ENCODE measurements at regions not wholly inside any gene's neighbourhood (a gene's known extent, or its start where the extent isn't known, plus 50 kb on each side); places are given as distances from the start of the nearest gene placed in this dataset.

- DNase-seq = no peak
Measured at GRCh38 chr22:49600468-49600867, 227.2 kb downstream of the BRD1 start.

DNA sequence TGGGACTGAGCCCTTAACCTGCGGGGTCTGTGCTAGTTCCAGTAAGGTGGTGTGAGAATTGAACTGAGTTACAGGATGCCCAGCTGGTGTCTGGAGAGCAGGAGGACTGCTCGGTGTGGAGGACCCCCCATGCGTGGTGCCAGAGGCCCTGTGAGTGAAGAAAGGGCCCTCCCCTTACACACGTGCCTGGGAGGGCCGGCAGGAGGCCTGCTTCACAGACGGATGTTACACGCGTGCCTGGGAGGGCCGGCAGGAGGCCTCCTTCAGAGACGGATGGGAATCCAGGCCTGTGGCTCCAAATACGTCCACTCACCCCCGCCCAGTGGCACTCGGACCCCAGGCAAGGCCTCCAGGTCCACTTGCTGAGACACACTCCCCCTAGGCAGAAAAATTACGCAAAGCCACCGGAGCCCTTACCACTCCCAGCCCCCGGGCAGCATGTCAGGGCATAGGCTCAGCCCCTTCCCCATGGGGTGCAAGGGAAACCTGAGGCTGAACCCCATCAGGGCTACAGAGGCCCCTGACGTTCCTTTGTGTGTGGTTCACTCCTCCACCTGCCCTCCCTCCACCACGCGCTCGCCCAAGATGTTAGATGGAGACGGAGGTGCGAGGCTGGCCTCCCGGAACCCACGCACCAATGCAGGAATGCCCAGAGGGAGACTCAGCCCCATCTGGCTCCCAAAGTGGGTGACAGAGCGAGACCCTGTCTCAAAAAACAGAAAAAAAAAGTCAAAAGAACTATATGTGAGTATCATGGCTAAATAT is 227.8 kb downstream of the BRD1 start:
- no peak for DNase-seq

DNA sequence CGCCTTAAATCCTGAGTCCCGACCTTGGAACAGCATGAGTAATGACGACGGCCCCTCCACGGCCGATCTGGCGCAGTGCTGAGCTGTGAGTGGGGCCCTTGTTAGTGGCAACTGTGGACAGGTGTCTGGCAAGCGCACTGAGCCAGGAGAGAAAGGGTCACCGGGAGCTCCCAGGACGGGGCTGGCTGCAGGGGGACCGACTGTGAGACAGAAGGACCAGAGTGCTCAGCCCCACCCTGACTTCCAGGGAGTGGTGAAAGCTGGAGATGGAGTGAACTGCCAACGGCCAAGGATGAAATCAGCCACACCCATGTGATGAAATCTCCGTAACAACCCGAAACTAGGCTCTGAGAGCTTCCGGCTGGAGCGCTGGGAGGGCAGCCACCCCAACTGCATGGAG is 228.6 kb downstream of the BRD1 start:
- no peak for DNase-seq

DNA sequence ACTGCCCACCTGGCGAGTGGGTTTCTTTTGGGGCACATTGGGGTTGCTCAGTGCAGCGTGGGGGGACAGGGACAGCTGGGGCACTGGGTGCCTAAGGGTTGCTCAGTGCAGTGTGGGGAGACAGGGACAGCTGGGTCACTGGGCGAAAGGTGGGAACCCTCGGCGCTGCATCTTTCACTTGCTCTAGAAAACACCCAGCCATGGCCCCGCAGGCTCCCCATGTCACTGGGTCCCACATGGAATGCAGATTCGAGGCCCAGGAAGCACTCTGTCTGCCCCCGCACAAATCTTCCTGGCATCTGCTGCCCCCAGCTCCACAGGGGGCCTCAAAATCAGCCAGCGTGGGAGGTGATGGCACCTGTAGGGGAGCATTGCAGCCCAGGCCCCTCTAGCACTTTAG is 229.3 kb downstream of the BRD1 start:
- no peak for DNase-seq

DNA sequence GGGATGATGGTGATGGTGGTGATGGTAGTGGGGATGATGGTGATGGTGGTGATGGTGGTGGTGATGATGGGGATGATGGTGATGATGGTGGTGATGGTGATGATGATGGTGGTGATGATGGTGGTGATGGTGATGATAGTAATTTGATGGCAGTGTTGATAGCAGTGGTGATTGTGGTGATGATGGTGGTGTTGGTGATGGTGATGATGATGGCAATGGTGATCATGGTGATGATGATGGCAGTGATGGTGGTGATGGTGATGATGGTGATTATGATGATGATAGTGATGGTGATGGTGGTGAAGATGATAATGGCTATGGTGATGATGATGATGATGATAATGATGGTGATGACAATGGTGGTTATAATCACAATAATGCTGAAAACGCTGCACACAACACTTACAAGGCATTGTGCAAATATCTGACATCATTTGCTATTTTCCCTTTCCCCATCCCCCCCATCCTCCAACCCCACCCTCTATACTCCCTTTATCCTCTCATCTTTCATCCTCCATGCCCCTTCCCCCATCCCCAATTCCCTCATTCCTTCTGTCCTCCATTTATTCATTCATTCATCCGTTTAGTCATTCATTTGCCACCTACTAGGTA is 230.1 kb downstream of the BRD1 start:
- no peak for DNase-seq

- no peak for DNase-seq
Measured at GRCh38 chr22:49595465-49596078, 232.1 kb downstream of the BRD1 start.

GRCh38 chr22:49594078-49594477 is 233.6 kb downstream of the BRD1 start:
- DNase-seq = no peak

DNA sequence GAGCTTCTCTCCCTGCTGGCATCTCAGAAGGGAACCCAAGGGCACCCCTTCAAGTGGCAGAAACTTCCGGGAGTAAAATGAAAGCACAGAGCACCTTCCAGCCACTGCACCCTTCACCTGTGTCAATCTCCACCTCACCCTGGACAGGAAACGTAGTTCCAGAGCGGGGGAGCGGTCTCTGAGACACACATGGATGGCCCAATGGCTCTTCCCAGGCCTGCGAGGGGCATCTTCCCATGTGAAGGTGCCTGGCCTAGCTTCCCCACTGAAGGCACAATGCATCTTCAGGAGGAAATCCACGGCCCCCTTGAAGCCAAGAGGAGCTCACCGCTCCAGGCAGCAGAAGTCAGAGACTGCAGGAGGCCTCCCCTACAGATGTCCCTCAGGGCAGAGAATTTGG is 234.2 kb downstream of the BRD1 start:
- no peak for DNase-seq

DNA sequence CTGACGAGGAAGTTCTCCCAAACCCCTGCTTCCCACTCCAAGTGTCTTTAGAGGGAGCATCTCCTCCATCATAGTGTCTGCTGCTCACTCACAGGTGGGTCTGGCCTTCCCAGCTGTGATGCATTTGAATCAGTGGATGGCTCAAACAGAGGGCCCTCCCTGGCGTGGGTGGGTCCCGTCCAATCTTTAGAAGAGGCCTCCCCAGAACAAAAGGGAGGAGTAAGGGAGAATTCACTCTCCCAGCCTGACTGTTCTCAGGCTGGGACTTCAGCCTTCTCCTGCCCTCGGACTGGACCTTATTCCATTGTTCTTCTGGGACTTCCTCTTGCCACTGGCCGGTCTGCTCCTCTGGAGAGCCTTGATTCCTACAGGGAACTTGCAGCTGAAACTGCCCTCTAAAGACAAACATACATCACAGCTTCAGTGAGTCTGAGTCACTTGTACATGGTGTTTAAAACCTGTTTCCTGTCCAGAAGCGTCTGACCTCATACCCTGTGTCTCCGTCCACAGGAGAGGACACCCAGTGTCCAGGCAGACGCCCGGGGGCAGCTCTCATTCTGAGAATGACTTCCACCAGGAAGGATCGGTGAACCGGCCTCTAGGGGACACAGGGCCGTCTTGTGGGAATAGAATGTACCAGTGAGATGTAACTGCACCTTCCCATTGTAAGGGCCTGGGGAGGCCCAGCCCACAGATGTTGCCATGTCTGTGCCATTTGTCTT is 234.7 kb downstream of the BRD1 start:
- DNase-seq = no peak

DNA sequence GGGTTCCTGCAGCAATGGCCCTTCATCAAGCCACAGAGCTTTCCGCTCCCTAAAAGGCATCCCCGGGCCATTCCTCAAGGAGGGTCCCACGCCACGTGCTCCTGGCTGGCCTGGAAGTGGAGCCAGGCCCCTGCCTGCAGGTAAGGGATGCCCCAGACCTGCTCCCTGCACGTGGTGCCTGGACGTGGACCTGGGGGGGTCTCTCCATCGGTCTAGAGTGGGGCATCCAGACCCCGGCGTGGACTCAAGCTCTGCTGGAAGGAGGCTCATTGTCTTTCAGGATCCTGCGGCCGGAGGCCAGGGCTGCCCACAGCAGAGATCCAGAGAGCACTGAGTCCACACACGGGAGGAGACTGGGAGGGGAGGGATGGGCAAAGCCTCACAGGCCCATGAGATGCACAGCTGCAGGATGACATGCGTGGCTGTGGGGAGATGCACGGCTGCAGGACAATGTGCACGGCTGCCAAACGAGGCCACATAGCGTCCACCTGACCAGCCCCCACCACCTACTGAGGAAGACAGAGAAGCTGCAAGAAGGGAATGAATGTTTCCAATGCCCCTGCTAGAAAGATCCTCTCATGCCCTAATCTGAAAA is 236.7 kb downstream of the BRD1 start:
- DNase-seq = no peak

DNA sequence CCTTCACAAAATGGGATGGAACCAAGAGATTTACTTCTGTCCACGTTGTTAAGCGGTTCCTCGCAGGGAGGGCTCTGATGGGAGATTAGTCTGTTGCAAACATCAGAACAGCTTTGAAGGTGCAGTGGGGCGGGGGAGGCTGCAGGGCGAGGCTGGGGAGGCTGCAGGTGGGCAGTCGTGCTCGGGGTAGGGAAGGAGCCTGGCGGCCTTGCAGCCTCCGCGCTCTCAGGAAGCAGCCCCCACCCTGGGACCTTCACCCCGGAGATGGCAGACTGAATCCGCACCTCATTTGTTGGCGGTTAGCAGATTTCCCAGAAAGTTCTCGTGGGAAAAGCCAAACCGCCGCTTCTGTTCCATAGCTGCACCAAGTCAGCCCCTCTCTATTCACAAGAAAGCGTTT is 237.3 kb downstream of the BRD1 start:
- DNase-seq = no peak

DNA sequence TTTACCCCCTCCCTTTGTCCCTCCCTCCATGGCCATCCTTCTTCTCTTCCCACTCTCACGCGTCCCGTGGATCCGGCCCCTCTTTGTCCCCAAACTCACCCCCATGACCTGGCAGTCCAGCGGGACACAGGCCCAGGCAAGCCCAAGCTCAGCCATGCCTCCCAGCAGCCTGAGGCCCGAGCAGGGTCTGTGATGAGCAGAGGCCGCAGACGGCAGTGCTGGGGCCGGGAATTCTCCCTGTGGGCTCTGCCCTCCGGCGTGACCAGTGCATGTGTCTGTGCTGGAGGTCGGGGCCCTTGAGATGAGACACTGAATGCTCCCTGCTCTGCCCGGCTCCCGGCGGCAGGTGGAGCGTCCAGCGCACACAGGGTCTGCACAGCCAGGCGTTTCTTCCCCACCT is 237.9 kb downstream of the BRD1 start:
- no peak for DNase-seq

DNA sequence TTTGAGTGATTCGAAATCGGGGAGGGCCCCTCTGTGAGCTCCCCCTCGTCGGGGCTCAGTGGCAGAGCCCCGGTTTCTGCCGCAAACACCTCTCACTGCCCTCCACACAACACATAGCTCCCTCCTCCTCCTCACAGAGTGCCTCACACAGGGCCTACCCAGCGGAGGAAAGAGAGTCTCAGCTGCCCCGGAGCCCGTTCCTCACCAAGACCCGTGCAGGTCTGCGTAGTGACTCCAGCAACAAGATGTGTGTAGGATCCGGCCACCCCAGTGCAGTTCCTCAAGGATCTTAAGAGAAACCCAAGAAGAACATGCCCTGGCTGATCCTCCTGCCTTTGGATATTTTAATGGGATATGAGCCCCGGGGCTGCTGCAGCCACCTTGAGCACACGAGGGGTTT is 238.4 kb downstream of the BRD1 start:
- DNase-seq = no peak

- DNase-seq = no peak
Measured at GRCh38 chr22:49588739-49589138, 238.9 kb downstream of the BRD1 start.

DNA sequence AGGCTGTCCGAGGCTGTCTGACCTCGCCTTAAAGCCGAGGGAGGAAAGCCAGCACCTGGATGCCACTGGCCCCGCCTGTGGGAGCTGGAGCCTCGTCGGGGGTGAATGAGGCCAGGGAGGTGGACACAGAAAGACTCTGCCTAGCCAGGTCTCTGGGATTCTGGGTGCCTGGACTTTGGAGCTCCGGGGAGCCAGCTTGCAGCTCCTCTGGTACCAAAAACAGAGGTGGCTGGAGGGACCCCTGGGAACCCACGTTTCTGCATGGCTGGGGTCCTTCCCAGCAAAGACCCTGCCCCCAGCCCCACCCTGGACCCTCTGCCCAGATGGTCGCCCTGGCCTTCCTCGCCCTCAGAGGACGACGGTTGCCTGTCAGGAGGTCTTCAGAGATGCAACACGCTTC is 239.7 kb downstream of the BRD1 start:
- no peak for DNase-seq

GRCh38 chr22:49587421-49587820 is 240.3 kb downstream of the BRD1 start:
- DNase-seq = no peak

- no peak for DNase-seq
Measured at GRCh38 chr22:49586873-49587272, 240.8 kb downstream of the BRD1 start.

- no peak for DNase-seq
Measured at GRCh38 chr22:49586244-49586748, 241.4 kb downstream of the BRD1 start.

DNA sequence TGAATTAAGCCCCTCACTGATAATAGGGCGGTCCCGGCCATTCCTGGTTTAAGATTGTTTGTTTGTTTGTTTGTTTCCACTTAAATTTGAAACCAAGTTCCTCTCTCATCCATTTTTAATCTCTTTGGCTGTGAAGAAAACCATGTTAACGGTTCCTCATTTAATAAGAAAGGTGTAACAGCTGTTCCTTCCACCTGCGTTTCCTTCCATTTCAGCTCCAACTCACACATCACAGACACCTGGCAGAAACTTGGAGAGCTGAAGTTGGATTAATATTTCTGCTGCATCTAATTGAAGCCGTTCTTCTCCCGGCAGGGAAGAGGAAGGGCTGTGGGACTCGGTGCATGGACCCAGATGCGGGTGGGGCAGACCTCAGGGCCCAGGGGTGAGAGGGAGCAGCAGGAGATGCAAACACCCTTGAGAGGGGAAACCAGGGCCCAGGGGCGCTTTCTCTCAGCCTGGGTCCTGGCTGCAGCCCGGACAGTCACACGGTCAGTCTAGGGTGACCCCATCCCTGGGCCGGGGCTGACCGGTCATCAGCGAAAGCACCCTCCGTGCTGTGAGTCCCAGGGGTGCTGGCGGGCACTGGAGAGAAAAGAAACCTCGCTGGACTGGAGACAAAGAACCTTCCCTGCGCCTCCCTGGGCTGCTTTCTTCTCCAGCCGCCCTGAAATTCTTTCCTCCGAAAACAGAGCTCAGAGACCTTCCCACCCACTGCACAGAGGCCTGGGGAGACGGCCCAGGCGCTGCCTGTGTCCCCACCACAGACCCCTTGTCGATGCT is 242.0 kb downstream of the BRD1 start:
- no peak for DNase-seq

GRCh38 chr22:49583886-49584505 is 243.7 kb downstream of the BRD1 start:
- DNase-seq = no peak

- no peak for DNase-seq
Measured at GRCh38 chr22:49583341-49583740, 244.3 kb downstream of the BRD1 start.

DNA sequence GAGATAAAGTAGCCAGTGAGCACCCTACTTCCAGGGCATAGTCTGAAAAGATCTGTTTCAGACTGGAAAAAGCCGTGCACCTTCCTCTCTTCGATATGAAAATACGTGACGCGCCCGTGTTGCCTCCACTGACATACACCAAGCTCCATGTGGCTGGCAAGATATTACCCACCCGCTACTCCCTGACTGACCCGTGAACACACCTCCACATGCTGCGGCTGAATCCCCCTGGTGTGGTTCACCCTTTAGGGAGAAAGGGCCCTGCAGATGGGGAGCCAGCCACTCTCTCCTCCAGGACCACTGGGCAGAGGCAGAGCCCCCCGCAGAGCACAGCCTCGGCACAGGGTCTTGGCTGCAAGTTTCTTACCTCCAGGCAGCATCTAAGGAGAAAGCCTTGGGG is 245.0 kb downstream of the BRD1 start:
- no peak for DNase-seq

Measured in activated CD4-positive, alpha-beta T cell treated with anti-CD3 and anti-CD28 coated beads, Interleukin-2, amount 50 U/mL, for 16 hours (primary cell).